ENCODE measurements at regions not wholly inside any gene's neighbourhood (a gene's known extent, or its start where the extent isn't known, plus 50 kb on each side); places are given as distances from the start of the nearest gene placed in this dataset.

- Mint-ChIP-seq H3K9me3 (no peaks in the 10 kb centered on the region), H3K27ac (no peak overlapping the region), H3K36me3 (peaks cover 2% of the 10 kb centered on the region), H3K4me3 (no peak overlapping the region), H3K27me3 (no peaks in the 10 kb centered on the region), H3K4me1 (no peaks in the 10 kb centered on the region)
Measured at GRCh38 chr3:68424796-68425460, 507.4 kb downstream of the TAFA4 start.

GRCh38 chr3:68408626-68409025 is 523.7 kb downstream of the TAFA4 start:
- peaks cover 2% of the 10 kb centered on the region for H3K36me3 Mint-ChIP-seq
- H3K4me1 Mint-ChIP-seq: no peaks in the 10 kb centered on the region
- peaks cover 0 to 12% (median 4%) of the 10 kb centered on the region in 3 donors for H3K9me3 Mint-ChIP-seq
- no peaks in the 10 kb centered on the region for H3K27me3 Mint-ChIP-seq
- H3K27ac Mint-ChIP-seq: no peak overlapping the region
- H3K4me3 Mint-ChIP-seq: no peak overlapping the region

- peaks cover 0 to 19% (median 0%) of the 10 kb centered on the region in 3 donors for H3K9me3 Mint-ChIP-seq
- H3K4me3 Mint-ChIP-seq: no peak overlapping the region
- no peaks in the 10 kb centered on the region for H3K36me3 Mint-ChIP-seq
- no peaks in the 10 kb centered on the region for H3K27me3 Mint-ChIP-seq
- no peak overlapping the region for H3K27ac Mint-ChIP-seq
- no peaks in the 10 kb centered on the region for H3K4me1 Mint-ChIP-seq
Measured at GRCh38 chr3:68403741-68404140, 528.6 kb downstream of the TAFA4 start.

- peaks cover 0 to 16% (median 0%) of the 10 kb centered on the region in 3 donors for H3K9me3 Mint-ChIP-seq
- no peaks in the 10 kb centered on the region for H3K4me1 Mint-ChIP-seq
- no peaks in the 10 kb centered on the region for H3K27me3 Mint-ChIP-seq
- no peaks in the 10 kb centered on the region for H3K36me3 Mint-ChIP-seq
- no peak overlapping the region for H3K27ac Mint-ChIP-seq
- H3K4me3 Mint-ChIP-seq: no peak overlapping the region
Measured at GRCh38 chr3:68402235-68402918, 530.0 kb downstream of the TAFA4 start.

GRCh38 chr3:68378631-68379030 is 553.7 kb downstream of the TAFA4 start:
- peaks cover 6 to 45% (median 14%) of the 10 kb centered on the region in 3 donors for H3K9me3 Mint-ChIP-seq
- H3K4me3 Mint-ChIP-seq: no peak overlapping the region
- H3K36me3 Mint-ChIP-seq: no peaks in the 10 kb centered on the region
- H3K27ac Mint-ChIP-seq: no peak overlapping the region
- no peaks in the 10 kb centered on the region for H3K27me3 Mint-ChIP-seq
- no peaks in the 10 kb centered on the region for H3K4me1 Mint-ChIP-seq

- no peaks in the 10 kb centered on the region for H3K36me3 Mint-ChIP-seq
- H3K27me3 Mint-ChIP-seq: no peaks in the 10 kb centered on the region
- H3K4me1 Mint-ChIP-seq: no peaks in the 10 kb centered on the region
- H3K4me3 Mint-ChIP-seq: no peak overlapping the region
- H3K27ac Mint-ChIP-seq: no peak overlapping the region
- H3K9me3 Mint-ChIP-seq: peaks cover 6 to 31% (median 15%) of the 10 kb centered on the region in 3 donors
Measured at GRCh38 chr3:68373727-68374126, 558.6 kb downstream of the TAFA4 start.

GRCh38 chr3:68363796-68364195 is 568.6 kb downstream of the TAFA4 start:
- Mint-ChIP-seq H3K27me3 (no peaks in the 10 kb centered on the region), H3K4me3 (no peak overlapping the region), H3K9me3 (peaks cover 2 to 5% (median 2%) of the 10 kb centered on the region in 3 donors), H3K36me3 (no peaks in the 10 kb centered on the region), H3K4me1 (no peaks in the 10 kb centered on the region), H3K27ac (no peak overlapping the region)

GRCh38 chr3:68360492-68360891 is 571.9 kb downstream of the TAFA4 start:
- H3K27me3 Mint-ChIP-seq: no peaks in the 10 kb centered on the region

GRCh38 chr3:68345781-68346180 is 586.6 kb downstream of the TAFA4 start:
- H3K9me3 Mint-ChIP-seq: peaks cover 2 to 12% (median 5%) of the 10 kb centered on the region in 3 donors
- no peaks in the 10 kb centered on the region for H3K27me3 Mint-ChIP-seq
- H3K4me3 Mint-ChIP-seq: no peak overlapping the region
- H3K36me3 Mint-ChIP-seq: no peaks in the 10 kb centered on the region
- no peak overlapping the region for H3K27ac Mint-ChIP-seq
- H3K4me1 Mint-ChIP-seq: no peaks in the 10 kb centered on the region

More at GRCh38 chr3:68360492-68360891, 571.9 kb downstream of the TAFA4 start:
- Mint-ChIP-seq H3K36me3 (no peaks in the 10 kb centered on the region), H3K9me3 (peaks cover 2 to 4% (median 3%) of the 10 kb centered on the region in 3 donors), H3K27ac (no peak overlapping the region), H3K4me3 (no peak overlapping the region), H3K4me1 (no peaks in the 10 kb centered on the region)

GRCh38 chr3:68342426-68342825 is 589.9 kb downstream of the TAFA4 start:
- no peaks in the 10 kb centered on the region for H3K36me3 Mint-ChIP-seq
- H3K4me3 Mint-ChIP-seq: no peak overlapping the region
- no peaks in the 10 kb centered on the region for H3K4me1 Mint-ChIP-seq
- no peak overlapping the region for H3K27ac Mint-ChIP-seq
- no peaks in the 10 kb centered on the region for H3K27me3 Mint-ChIP-seq
- peaks cover 3 to 7% (median 5%) of the 10 kb centered on the region in 3 donors for H3K9me3 Mint-ChIP-seq

- Mint-ChIP-seq H3K36me3 (no peaks in the 10 kb centered on the region), H3K4me1 (no peaks in the 10 kb centered on the region), H3K9me3 (peaks cover 0 to 3% (median 2%) of the 10 kb centered on the region in 3 donors), H3K27me3 (no peaks in the 10 kb centered on the region), H3K27ac (no peak overlapping the region), H3K4me3 (no peak overlapping the region)
Measured at GRCh38 chr3:68336042-68336441, 596.3 kb downstream of the TAFA4 start.

GRCh38 chr3:68334367-68334986 is 597.9 kb downstream of the TAFA4 start:
- Mint-ChIP-seq H3K4me3 (no peak overlapping the region), H3K9me3 (peaks cover 0 to 4% (median 1%) of the 10 kb centered on the region in 3 donors), H3K36me3 (no peaks in the 10 kb centered on the region), H3K27ac (no peak overlapping the region), H3K27me3 (no peaks in the 10 kb centered on the region), H3K4me1 (no peaks in the 10 kb centered on the region)

GRCh38 chr3:68328049-68328448 is 604.3 kb downstream of the TAFA4 start:
- Mint-ChIP-seq H3K4me3 (no peak overlapping the region), H3K9me3 (peaks cover 0 to 8% (median 5%) of the 10 kb centered on the region in 3 donors), H3K27ac (no peak overlapping the region), H3K27me3 (no peaks in the 10 kb centered on the region), H3K4me1 (no peaks in the 10 kb centered on the region), H3K36me3 (no peaks in the 10 kb centered on the region)

GRCh38 chr3:68315964-68316363 is 616.4 kb downstream of the TAFA4 start:
- no peak overlapping the region for H3K4me3 Mint-ChIP-seq
- H3K27me3 Mint-ChIP-seq: no peaks in the 10 kb centered on the region
- no peak overlapping the region for H3K27ac Mint-ChIP-seq
- H3K36me3 Mint-ChIP-seq: no peaks in the 10 kb centered on the region
- H3K4me1 Mint-ChIP-seq: no peaks in the 10 kb centered on the region
- H3K9me3 Mint-ChIP-seq: peaks cover 2 to 11% (median 3%) of the 10 kb centered on the region in 3 donors

GRCh38 chr3:68315546-68315945 is 616.8 kb downstream of the TAFA4 start:
- Mint-ChIP-seq H3K4me3 (no peak overlapping the region), H3K4me1 (no peaks in the 10 kb centered on the region), H3K36me3 (no peaks in the 10 kb centered on the region), H3K9me3 (peaks cover 2 to 11% (median 3%) of the 10 kb centered on the region in 3 donors), H3K27me3 (no peaks in the 10 kb centered on the region), H3K27ac (no peak overlapping the region)

All from IgD-negative memory B cell (primary cell).